Thyroid gland (tissue), 4 donors: ENCODE measurements at regions not wholly inside any gene's neighbourhood (a gene's known extent, or its start where the extent isn't known, plus 50 kb on each side); places are given as distances from the start of the nearest gene placed in this dataset.

Experiments
- POLR2A ChIP-seq, 2 donors: fragments of 450-650 bp; IDR thresholded peaks; one replicate each; pipeline ENCODE4 v1.6.1; 2017; ENCODE audit warnings: antibody characterized with exemption in 2 of 2, mild to moderate bottlenecking in 2 of 2, moderate library complexity in 1 of 2
- TF ChIP-seq, protein P1 (sequence below), 6 experiments: fragments of 200-600 bp in 3 of 6; fragments of 450-650 bp in 3 of 6; sonication (generic) in 3 of 6; IDR thresholded peaks; one replicate each; pipeline ENCODE4 v1.5.1; 2016 to 2019; ENCODE audit warnings: antibody characterized with exemption in 6 of 6, mild to moderate bottlenecking in 2 of 6, inconsistent platforms in 1 of 6, moderate library complexity in 1 of 6

DNA sequence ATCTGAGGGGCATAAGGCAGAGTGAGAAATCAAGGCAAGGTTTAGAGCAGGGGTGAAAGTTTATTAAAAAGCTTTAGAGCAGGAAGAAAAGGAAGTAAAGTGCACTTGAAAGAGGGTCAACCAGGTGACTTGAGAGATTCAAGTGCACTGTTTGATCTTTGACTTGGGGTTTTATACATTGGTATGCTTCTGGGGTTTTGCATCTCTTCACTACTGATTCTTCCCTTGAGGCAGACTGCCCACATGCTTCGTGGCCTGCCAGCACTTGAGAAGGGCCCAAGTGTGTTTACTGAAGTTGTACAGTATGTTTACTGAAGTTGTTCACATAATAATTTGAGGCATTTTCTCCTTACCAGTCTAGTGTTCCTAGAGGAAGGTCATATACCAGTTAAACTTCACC, 367.0 kb upstream of the UBE2E2 start:
- TF ChIP-seq POLR2A (IDR thresholded peaks at IDR 0.05), result no peak
- TF ChIP-seq, protein P1, sequence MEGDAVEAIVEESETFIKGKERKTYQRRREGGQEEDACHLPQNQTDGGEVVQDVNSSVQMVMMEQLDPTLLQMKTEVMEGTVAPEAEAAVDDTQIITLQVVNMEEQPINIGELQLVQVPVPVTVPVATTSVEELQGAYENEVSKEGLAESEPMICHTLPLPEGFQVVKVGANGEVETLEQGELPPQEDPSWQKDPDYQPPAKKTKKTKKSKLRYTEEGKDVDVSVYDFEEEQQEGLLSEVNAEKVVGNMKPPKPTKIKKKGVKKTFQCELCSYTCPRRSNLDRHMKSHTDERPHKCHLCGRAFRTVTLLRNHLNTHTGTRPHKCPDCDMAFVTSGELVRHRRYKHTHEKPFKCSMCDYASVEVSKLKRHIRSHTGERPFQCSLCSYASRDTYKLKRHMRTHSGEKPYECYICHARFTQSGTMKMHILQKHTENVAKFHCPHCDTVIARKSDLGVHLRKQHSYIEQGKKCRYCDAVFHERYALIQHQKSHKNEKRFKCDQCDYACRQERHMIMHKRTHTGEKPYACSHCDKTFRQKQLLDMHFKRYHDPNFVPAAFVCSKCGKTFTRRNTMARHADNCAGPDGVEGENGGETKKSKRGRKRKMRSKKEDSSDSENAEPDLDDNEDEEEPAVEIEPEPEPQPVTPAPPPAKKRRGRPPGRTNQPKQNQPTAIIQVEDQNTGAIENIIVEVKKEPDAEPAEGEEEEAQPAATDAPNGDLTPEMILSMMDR (IDR thresholded peaks at IDR 0.05), result no peak
